HEK293 (cell line): ENCODE measurements at regions not wholly inside any gene's neighbourhood (a gene's known extent, or its start where the extent isn't known, plus 50 kb on each side); places are given as distances from the start of the nearest gene placed in this dataset.

Experiments used
- GLIS1 ChIP-seq: fragments of 450-650 bp; formaldehyde crosslinking; IDR thresholded peaks from 2 replicates; pipeline ENCODE4 v1.5.1; 2016; ENCODE audit warnings: missing biosample characterization, missing genetic modification characterization
- ZEB2 ChIP-seq: fragments of 450-650 bp; formaldehyde crosslinking; IDR thresholded peaks from 2 replicates; pipeline ENCODE4 v1.5.1; 2016; ENCODE audit warnings: missing biosample characterization, missing genetic modification characterization
- ZNF324 ChIP-seq: fragments of 450-650 bp; formaldehyde crosslinking; IDR thresholded peaks from 2 replicates; pipeline ENCODE4 v1.5.1; 2016; ENCODE audit warnings: missing biosample characterization, missing genetic modification characterization
- ZNF624 ChIP-seq: fragments of 450-650 bp; formaldehyde crosslinking; IDR thresholded peaks from 2 replicates; pipeline ENCODE4 v1.5.1; 2017; ENCODE audit warnings: missing biosample characterization, missing genetic modification characterization

GRCh38 chr11:112770033-112770432, 191.2 kb upstream of the NCAM1 start:
- TF ChIP-seq ZNF324 (tag by site-specific recombination) (no peak), ZNF624 (tag by site-specific recombination) (no peak), GLIS1 (tag by site-specific recombination) (no peak), ZEB2 (tag by site-specific recombination) (no peak)
